Fibroblast of lung (primary cell): ENCODE measurements at regions not wholly inside any gene's neighbourhood (a gene's known extent, or its start where the extent isn't known, plus 50 kb on each side); places are given as distances from the start of the nearest gene placed in this dataset.

Source experiments
- DNase-seq, 2 donors: peaks; one replicate each; pipeline versions ENCODE4 v3.0.0 to v3.0.0-alpha.2; 2010; ENCODE audit warnings: low read depth in 2 of 2
- H2AFZ ChIP-seq: 2 replicates; pipeline ENCODE4 v1.5.1; 2012; ENCODE audit warnings: low read length, control low read depth, inconsistent platforms
- H3K27ac ChIP-seq: 2 replicates; pipeline ENCODE4 v1.5.1; 2011; ENCODE audit warnings: low read length, control low read depth; ENCODE audit not compliant: insufficient read depth
- H3K27me3 ChIP-seq: 2 replicates; pipeline ENCODE4 v1.5.1; 2011; ENCODE audit warnings: mild to moderate bottlenecking, low read length; ENCODE audit not compliant: control insufficient read depth, insufficient read depth
- H3K36me3 ChIP-seq: 2 replicates; pipeline ENCODE4 v1.5.1; 2011; ENCODE audit warnings: low read length; ENCODE audit not compliant: control insufficient read depth, insufficient read depth
- H3K4me1 ChIP-seq: 2 replicates; pipeline ENCODE4 v1.5.1; 2011; ENCODE audit warnings: low read length; ENCODE audit not compliant: control insufficient read depth, insufficient read depth; ENCODE audit errors: extremely low read depth
- H3K4me2 ChIP-seq: 2 replicates; pipeline ENCODE4 v1.5.1; 2011; ENCODE audit warnings: low read length, control low read depth; ENCODE audit not compliant: insufficient read depth; ENCODE audit errors: extremely low read depth
- H3K4me3 ChIP-seq, 4 experiments: fragments of 200-600 bp in 1 of 4; sonication (generic) in 1 of 4; replicated peaks in 1 of 4; 2 replicates each; pipeline ENCODE4 v1.5.1; 2011 to 2016; ENCODE audit warnings: low read length in 4 of 4, low read depth in 3 of 4, mild to moderate bottlenecking in 3 of 4, control low read depth in 2 of 4, inconsistent platforms in 1 of 4, mixed read lengths in 1 of 4; ENCODE audit not compliant: insufficient read depth in 1 of 4; ENCODE audit errors: control extremely low read depth in 1 of 4
- H3K79me2 ChIP-seq: 2 replicates; pipeline ENCODE4 v1.5.1; 2012; ENCODE audit warnings: mild to moderate bottlenecking, low read length, inconsistent platforms; ENCODE audit not compliant: control insufficient read depth, insufficient read depth
- H3K9ac ChIP-seq: 2 replicates; pipeline ENCODE4 v1.5.1; 2011; ENCODE audit warnings: mild to moderate bottlenecking, low read length, control low read depth; ENCODE audit not compliant: insufficient read depth
- H3K9me3 ChIP-seq: 2 replicates; pipeline ENCODE4 v1.5.1; 2012; ENCODE audit warnings: low read depth, low read length; ENCODE audit not compliant: control insufficient read depth, insufficient read depth
- H4K20me1 ChIP-seq: 2 replicates; pipeline ENCODE4 v1.5.1; 2011; ENCODE audit warnings: low read length; ENCODE audit not compliant: control insufficient read depth, insufficient read depth; ENCODE audit errors: extremely low read depth
- EZH2 ChIP-seq: IDR thresholded peaks from 2 replicates; pipeline ENCODE4 v1.5.1; 2012; ENCODE audit warnings: low read length, control low read depth, mild to moderate bottlenecking; ENCODE audit errors: missing control alignments
- TF ChIP-seq, protein P1 (sequence below), 2 donors: IDR thresholded peaks in 1 of 2; conservative IDR thresholded peaks in 1 of 2; 1 replicate in 1 of 2; 2 replicates in 1 of 2; pipeline ENCODE4 v1.5.1; 2011 to 2012; ENCODE audit warnings: low read length in 2 of 2, control low read depth in 1 of 2, inconsistent platforms in 1 of 2, low read depth in 1 of 2, mild to moderate bottlenecking in 1 of 2

DNA sequence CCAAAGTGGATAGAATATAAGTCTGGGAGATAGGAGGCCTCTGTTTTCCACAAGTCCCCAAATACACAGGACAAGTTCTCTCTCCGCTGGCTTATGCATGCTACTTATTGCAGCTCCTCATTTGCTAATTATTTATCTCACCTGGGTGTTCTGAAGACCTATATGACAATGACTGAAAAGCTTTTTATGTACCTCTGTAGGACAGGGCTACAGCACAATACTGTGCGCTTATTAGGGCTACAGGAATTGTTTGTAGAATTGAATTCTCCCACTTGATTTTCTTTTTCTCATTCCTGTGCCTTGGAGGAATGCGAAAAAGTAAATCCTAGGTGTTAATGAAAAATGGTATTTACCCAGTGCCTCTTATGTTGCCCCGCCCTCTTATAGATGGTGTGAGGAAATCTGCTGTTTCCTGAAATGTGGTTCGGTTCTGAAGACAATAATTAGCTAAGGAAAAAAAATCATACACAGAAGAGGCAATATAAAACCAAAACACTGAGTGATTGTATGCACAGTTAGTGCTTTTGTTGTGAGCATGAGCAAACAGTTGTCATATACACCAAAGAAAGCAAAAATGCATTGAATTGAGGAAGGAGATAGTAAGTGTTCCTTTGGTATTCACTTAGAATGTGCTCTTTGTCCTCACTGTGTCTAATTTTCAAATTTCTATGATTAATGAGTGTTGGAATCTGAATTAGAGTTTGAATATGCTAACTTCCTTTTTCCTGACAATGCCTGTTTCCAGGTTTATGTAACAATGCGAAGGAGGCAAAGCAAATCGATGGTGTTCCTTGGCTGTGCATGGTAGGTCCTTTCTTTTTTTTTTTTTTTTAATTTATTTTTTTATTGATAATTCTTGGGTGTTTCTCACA lies 78.7 kb upstream of the PNPT1 start:
- H3K27me3 ChIP-seq, result no peaks in the 10 kb centered on the region
- no peak overlapping the region for H3K9ac ChIP-seq
- no peak overlapping the region for H3K4me2 ChIP-seq
- DNase-seq, result no peak
- no peaks in the 10 kb centered on the region for H3K79me2 ChIP-seq
- no peaks in the 10 kb centered on the region for H3K4me1 ChIP-seq
- no peak overlapping the region for H2AFZ ChIP-seq
- no peaks in the 10 kb centered on the region for H4K20me1 ChIP-seq
- no peaks in the 10 kb centered on the region for H3K9me3 ChIP-seq
- no peak overlapping the region for H3K27ac ChIP-seq
- TF ChIP-seq EZH2, result no peak
- TF ChIP-seq, protein P1, sequence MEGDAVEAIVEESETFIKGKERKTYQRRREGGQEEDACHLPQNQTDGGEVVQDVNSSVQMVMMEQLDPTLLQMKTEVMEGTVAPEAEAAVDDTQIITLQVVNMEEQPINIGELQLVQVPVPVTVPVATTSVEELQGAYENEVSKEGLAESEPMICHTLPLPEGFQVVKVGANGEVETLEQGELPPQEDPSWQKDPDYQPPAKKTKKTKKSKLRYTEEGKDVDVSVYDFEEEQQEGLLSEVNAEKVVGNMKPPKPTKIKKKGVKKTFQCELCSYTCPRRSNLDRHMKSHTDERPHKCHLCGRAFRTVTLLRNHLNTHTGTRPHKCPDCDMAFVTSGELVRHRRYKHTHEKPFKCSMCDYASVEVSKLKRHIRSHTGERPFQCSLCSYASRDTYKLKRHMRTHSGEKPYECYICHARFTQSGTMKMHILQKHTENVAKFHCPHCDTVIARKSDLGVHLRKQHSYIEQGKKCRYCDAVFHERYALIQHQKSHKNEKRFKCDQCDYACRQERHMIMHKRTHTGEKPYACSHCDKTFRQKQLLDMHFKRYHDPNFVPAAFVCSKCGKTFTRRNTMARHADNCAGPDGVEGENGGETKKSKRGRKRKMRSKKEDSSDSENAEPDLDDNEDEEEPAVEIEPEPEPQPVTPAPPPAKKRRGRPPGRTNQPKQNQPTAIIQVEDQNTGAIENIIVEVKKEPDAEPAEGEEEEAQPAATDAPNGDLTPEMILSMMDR (conservative IDR thresholded peaks at IDR 0.05 in 1 of 2, IDR thresholded peaks at IDR 0.05 in 1 of 2; ENCODE audit: low read depth in 1 of 2, low read length in 2 of 2), result no peak
- no peak overlapping the region for H3K4me3 ChIP-seq
- no peaks in the 10 kb centered on the region for H3K36me3 ChIP-seq

- Histone ChIP-seq H4K20me1 (no peaks in the 10 kb centered on the region), H3K9me3 (no peaks in the 10 kb centered on the region), H3K4me1 (no peaks in the 10 kb centered on the region), H3K79me2 (no peaks in the 10 kb centered on the region), H3K9ac (no peak overlapping the region), H3K27me3 (no peaks in the 10 kb centered on the region), H3K4me2 (no peak overlapping the region), H3K36me3 (no peaks in the 10 kb centered on the region), H3K27ac (no peak overlapping the region), H2AFZ (no peak overlapping the region), H3K4me3 (no peak overlapping the region)
- TF ChIP-seq EZH2, result no peak
- TF ChIP-seq, protein P1 (conservative IDR thresholded peaks at IDR 0.05 in 1 of 2, IDR thresholded peaks at IDR 0.05 in 1 of 2; ENCODE audit: low read depth in 1 of 2, low read length in 2 of 2), result peak; percentile 15 to 63
- peak; percentile 43 to 75 for DNase-seq
Observed at GRCh38 chr2:55771612-55772011, 78.0 kb upstream of the PNPT1 start.

- no peak overlapping the region for H3K4me3 ChIP-seq
- H3K27me3 ChIP-seq, result no peaks in the 10 kb centered on the region
- TF ChIP-seq, protein P1 (conservative IDR thresholded peaks at IDR 0.05 in 1 of 2, IDR thresholded peaks at IDR 0.05 in 1 of 2; ENCODE audit: low read depth in 1 of 2, low read length in 2 of 2), result no peak
- TF ChIP-seq EZH2, result no peak
Observed at GRCh38 chr2:55768991-55769390, 75.3 kb upstream of the PNPT1 start.

More at GRCh38 chr2:55768991-55769390, 75.3 kb upstream of the PNPT1 start:
- no peak overlapping the region for H3K27ac ChIP-seq
- no peak overlapping the region for H3K4me2 ChIP-seq
- no peak overlapping the region for H3K9ac ChIP-seq
- no peaks in the 10 kb centered on the region for H3K4me1 ChIP-seq
- H3K79me2 ChIP-seq, result no peaks in the 10 kb centered on the region
- H2AFZ ChIP-seq, result no peak overlapping the region
- no peaks in the 10 kb centered on the region for H3K9me3 ChIP-seq
- H3K36me3 ChIP-seq, result no peaks in the 10 kb centered on the region
- peak in 1 of 2 donors; percentile 27 for DNase-seq
- H4K20me1 ChIP-seq, result no peaks in the 10 kb centered on the region
